ENCODE measurements at regions not wholly inside any gene's neighbourhood (a gene's known extent, or its start where the extent isn't known, plus 50 kb on each side); places are given as distances from the start of the nearest gene placed in this dataset.
"Not testable (repeated sequence)": the region's sequence is repeated elsewhere in the genome, so short reads cannot be mapped to it uniquely, and the experiment has no call there.

GRCh38 chr16:33700320-33700719 is 240.9 kb downstream of the TP53TG3F start:
- TF ChIP-seq POLR2A (IDR thresholded peaks at IDR 0.05) = not testable (repeated sequence)
- TF ChIP-seq, protein P1, sequence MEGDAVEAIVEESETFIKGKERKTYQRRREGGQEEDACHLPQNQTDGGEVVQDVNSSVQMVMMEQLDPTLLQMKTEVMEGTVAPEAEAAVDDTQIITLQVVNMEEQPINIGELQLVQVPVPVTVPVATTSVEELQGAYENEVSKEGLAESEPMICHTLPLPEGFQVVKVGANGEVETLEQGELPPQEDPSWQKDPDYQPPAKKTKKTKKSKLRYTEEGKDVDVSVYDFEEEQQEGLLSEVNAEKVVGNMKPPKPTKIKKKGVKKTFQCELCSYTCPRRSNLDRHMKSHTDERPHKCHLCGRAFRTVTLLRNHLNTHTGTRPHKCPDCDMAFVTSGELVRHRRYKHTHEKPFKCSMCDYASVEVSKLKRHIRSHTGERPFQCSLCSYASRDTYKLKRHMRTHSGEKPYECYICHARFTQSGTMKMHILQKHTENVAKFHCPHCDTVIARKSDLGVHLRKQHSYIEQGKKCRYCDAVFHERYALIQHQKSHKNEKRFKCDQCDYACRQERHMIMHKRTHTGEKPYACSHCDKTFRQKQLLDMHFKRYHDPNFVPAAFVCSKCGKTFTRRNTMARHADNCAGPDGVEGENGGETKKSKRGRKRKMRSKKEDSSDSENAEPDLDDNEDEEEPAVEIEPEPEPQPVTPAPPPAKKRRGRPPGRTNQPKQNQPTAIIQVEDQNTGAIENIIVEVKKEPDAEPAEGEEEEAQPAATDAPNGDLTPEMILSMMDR (IDR thresholded peaks at IDR 0.05) = not testable (repeated sequence)
